ENCODE measurements at regions not wholly inside any gene's neighbourhood (a gene's known extent, or its start where the extent isn't known, plus 50 kb on each side); places are given as distances from the start of the nearest gene placed in this dataset.

DNA sequence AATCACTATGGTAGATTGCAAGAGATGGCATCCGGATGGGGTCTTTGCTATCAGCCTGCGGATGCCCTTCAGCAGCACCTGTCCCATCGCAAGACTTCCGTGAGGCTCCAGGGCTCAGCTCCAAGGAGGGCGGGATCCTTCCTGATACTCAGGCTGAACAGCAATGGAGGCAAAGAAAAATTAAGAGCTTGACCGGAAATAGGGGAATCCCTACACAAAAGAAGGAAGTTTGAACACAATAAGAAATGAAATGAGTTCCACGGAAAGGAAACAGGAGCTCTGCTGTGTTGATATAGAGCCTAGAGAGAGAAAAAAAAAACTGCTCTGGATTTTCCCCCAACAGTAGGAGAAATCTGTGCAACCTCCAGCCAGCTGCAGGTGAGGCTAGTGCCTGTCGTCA lies 91.9 kb downstream of the ARL4C start:
- TF ChIP-seq POLR2A (IDR thresholded peaks at IDR 0.05; ENCODE audit: low read depth, low read length) = no peak
- TF ChIP-seq POLR2AphosphoS5 (IDR thresholded peaks at IDR 0.05; ENCODE audit: low read depth, low read length) = no peak
- no peak for TF ChIP-seq SPI1 (IDR thresholded peaks at IDR 0.05; ENCODE audit: low read depth, low read length)
- no peak for TF ChIP-seq TAF1 (IDR thresholded peaks at IDR 0.05; ENCODE audit: low read depth, low read length)
- TF ChIP-seq POU2F2 (IDR thresholded peaks at IDR 0.05; ENCODE audit: low read depth, low read length) = no peak
- TF ChIP-seq PAX5 (IDR thresholded peaks at IDR 0.05; ENCODE audit: insufficient read depth, low read length, severe bottlenecking) = no peak
